ENCODE measurements at regions not wholly inside any gene's neighbourhood (a gene's known extent, or its start where the extent isn't known, plus 50 kb on each side); places are given as distances from the start of the nearest gene placed in this dataset.

DNA sequence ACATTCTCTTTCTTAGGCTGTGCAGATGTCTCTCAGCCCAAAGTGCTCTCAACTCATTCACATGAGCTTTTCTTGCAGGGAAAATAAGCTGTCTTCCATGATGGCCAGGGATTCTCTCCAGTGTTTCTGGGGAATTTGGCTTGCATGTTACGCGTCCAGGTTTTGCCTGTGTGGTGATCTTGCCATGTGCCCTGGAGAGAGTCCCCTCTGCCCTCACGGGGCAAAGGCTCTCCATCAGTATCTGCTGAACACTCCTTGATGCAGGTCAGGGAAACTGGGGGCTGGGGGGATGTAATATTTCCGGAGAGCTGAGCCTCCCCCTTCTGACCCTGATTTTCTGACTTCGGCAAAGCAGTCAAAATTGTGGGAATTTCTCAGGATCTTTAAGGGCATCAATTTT is 87.6 kb downstream of the ACKR3 start:
- Histone ChIP-seq H3K4me1 (peaks cover under 1 to 15% (median 6%) of the 10 kb centered on the region in 4 donors), H3K27me3 (no peaks in the 10 kb centered on the region), H3K27ac (no peak overlapping the region), H3K4me3 (no peak overlapping the region), H3K9me3 (no peaks in the 10 kb centered on the region), H3K36me3 (no peaks in the 10 kb centered on the region)
- DNase-seq: no peak
- intact Hi-C loops (cut with DNase I; ENCODE audit: low total_unique reads) (no loop called here), in situ Hi-C loops (cut with MboI; ENCODE audit: low pct_ligation_motif_present in 1 of 4, low pct_unique_long_range_greater_than_20kb in 1 of 4, low sequenced_read_pairs in 3 of 4) (no loop called here)
- WGBS, 2 donors (ENCODE audit: low coverage in 1 of 2): 76 to 89% methylated on average over 2 to 5 of the region's 5 CpGs
- TF ChIP-seq, protein P1, sequence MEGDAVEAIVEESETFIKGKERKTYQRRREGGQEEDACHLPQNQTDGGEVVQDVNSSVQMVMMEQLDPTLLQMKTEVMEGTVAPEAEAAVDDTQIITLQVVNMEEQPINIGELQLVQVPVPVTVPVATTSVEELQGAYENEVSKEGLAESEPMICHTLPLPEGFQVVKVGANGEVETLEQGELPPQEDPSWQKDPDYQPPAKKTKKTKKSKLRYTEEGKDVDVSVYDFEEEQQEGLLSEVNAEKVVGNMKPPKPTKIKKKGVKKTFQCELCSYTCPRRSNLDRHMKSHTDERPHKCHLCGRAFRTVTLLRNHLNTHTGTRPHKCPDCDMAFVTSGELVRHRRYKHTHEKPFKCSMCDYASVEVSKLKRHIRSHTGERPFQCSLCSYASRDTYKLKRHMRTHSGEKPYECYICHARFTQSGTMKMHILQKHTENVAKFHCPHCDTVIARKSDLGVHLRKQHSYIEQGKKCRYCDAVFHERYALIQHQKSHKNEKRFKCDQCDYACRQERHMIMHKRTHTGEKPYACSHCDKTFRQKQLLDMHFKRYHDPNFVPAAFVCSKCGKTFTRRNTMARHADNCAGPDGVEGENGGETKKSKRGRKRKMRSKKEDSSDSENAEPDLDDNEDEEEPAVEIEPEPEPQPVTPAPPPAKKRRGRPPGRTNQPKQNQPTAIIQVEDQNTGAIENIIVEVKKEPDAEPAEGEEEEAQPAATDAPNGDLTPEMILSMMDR (IDR thresholded peaks at IDR 0.05): no peak
- TF ChIP-seq POLR2AphosphoS5 (IDR thresholded peaks at IDR 0.05) (no peak), EP300 (IDR thresholded peaks at IDR 0.05; ENCODE audit: low read depth) (no peak)

DNA sequence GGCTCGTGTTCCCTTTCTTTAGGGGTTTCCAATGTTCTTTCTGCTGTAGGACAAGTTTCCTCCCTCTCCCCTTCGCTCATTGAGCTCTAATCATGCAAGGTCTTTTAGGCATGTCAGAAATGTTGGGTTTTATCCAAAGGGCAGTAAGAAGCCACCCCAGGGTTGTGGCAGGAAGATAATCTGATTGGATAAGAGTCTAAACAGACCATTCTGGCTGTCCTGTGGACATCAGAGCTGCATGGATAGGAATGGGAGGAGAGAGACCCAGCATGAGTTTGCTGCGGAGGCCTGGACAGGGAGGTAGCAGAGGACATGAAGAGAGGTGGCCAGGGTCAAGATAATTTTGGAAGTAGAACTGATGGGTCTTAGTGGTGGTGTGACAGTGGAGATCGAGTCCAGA is 88.2 kb downstream of the ACKR3 start:
- in situ Hi-C loops (cut with MboI; ENCODE audit: low pct_ligation_motif_present in 1 of 4, low pct_unique_long_range_greater_than_20kb in 1 of 4, low sequenced_read_pairs in 3 of 4): no loop called here
- 71 to 73% methylated on average over 4 of the region's 4 CpGs for WGBS, 2 donors (ENCODE audit: low coverage in 1 of 2)
- H3K27me3 ChIP-seq: no peaks in the 10 kb centered on the region
- peaks cover 3 to 21% (median 9%) of the 10 kb centered on the region in 4 donors for H3K4me1 ChIP-seq
- no peak for TF ChIP-seq POLR2A (IDR thresholded peaks at IDR 0.05)
- no peak for TF ChIP-seq POLR2AphosphoS5 (IDR thresholded peaks at IDR 0.05)
- TF ChIP-seq EP300 (IDR thresholded peaks at IDR 0.05; ENCODE audit: low read depth): no peak
- TF ChIP-seq, protein P1 (IDR thresholded peaks at IDR 0.05): no peak
- no peak for DNase-seq
- no peak overlapping the region for H3K27ac ChIP-seq
- H3K36me3 ChIP-seq: no peaks in the 10 kb centered on the region
- intact Hi-C loops (cut with DNase I; ENCODE audit: low total_unique reads): no loop called here
- H3K4me3 ChIP-seq: no peak overlapping the region
- no peaks in the 10 kb centered on the region for H3K9me3 ChIP-seq

DNA sequence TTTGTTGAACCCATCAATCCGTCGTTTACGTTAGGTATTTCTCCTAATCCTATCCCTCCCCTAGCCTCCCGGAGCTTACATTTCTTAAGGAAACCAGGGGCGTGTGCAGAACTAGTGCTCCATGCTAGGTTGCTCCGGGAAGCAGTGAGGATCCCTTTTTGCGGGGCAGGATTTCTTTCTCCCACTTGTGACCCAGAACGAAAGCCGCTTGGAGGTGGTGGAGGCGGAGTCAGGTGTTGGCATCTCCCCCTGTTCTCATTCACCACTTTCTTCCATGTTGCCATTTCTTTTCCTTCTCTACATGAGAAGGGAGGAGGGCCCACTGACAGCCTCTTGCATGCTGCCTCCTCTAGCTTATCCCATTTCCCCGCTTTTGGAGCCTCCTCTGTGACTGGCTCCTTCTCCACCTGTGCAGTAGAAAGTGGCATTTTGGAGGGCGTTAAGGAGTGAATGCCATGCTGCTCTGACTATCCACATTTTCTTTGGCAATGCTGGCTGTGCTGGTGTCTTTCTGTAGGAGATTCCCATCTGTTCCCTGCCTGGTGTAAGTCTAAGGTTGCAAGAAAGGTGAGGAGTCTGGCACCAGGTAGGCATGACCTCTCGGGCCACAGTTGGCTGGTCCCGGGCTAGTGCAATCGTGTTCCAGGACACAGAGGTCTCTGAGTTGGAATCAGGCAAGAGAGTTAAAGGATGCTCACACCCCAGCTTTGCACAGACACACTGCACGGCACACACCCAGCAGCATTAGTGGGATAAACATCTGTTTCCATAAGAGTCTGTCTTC is 89.5 kb downstream of the ACKR3 start:
- in situ Hi-C loops (cut with MboI; ENCODE audit: low pct_ligation_motif_present in 1 of 4, low pct_unique_long_range_greater_than_20kb in 1 of 4, low sequenced_read_pairs in 3 of 4) (no loop called here), intact Hi-C loops (cut with DNase I; ENCODE audit: low total_unique reads) (no loop called here)
- peak overlapping the region in 2 of 4 donors; percentile 19 to 54 for H3K27ac ChIP-seq
- H3K9me3 ChIP-seq: no peaks in the 10 kb centered on the region
- H3K27me3 ChIP-seq: no peaks in the 10 kb centered on the region
- no peaks in the 10 kb centered on the region for H3K36me3 ChIP-seq
- no peak for DNase-seq
- TF ChIP-seq POLR2AphosphoS5 (IDR thresholded peaks at IDR 0.05): no peak
- no peak for TF ChIP-seq POLR2A (IDR thresholded peaks at IDR 0.05)
- no peak for TF ChIP-seq EP300 (IDR thresholded peaks at IDR 0.05; ENCODE audit: low read depth)
- TF ChIP-seq, protein P1 (IDR thresholded peaks at IDR 0.05): no peak
- no peak overlapping the region for H3K4me3 ChIP-seq
- WGBS, 2 donors (ENCODE audit: low coverage in 1 of 2): 79 to 93% methylated on average over 7 to 16 of the region's 16 CpGs
- H3K4me1 ChIP-seq: peaks cover 9 to 22% (median 13%) of the 10 kb centered on the region in 4 donors

DNA sequence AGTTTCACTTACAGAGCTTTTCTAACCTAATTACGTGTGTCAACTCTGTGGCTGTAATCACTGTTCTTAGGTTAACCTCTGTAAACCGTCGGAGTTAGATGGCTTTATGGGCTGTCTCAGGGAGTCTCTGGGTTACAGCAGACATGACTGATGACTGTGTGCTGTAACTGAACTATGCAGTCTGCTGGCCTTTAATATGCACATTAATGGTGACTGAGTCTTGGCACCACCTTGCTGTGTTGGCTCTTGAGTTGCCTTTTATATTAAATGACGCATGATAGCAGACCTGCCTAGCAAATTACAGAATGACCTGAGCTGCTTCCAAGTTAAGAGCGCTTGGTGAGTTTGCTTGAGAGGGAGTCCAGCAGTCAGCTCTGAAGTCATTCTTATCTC is 90.1 kb downstream of the ACKR3 start:
- no peak overlapping the region for H3K4me3 ChIP-seq
- intact Hi-C loops (cut with DNase I; ENCODE audit: low total_unique reads) (no loop called here), in situ Hi-C loops (cut with MboI; ENCODE audit: low pct_ligation_motif_present in 1 of 4, low pct_unique_long_range_greater_than_20kb in 1 of 4, low sequenced_read_pairs in 3 of 4) (no loop called here)
- H3K27ac ChIP-seq: peak overlapping the region in 3 of 4 donors; percentile 19 to 54 (median 37)
- TF ChIP-seq, protein P1 (IDR thresholded peaks at IDR 0.05): no peak
- peak; percentile 72 for TF ChIP-seq EP300 (IDR thresholded peaks at IDR 0.05; ENCODE audit: low read depth)
- TF ChIP-seq POLR2AphosphoS5 (IDR thresholded peaks at IDR 0.05): peak; percentile 70 to 81 (median 79)
- TF ChIP-seq POLR2A (IDR thresholded peaks at IDR 0.05): no peak
- H3K36me3 ChIP-seq: no peaks in the 10 kb centered on the region
- H3K27me3 ChIP-seq: no peaks in the 10 kb centered on the region
- no peak for DNase-seq
- 11 to 47% methylated on average over 3 to 5 of the region's 5 CpGs for WGBS, 2 donors (ENCODE audit: low coverage in 1 of 2)
- no peaks in the 10 kb centered on the region for H3K9me3 ChIP-seq
- peaks cover 9 to 22% (median 13%) of the 10 kb centered on the region in 4 donors for H3K4me1 ChIP-seq
